OCI-LY1 (cell line): ENCODE measurements at regions not wholly inside any gene's neighbourhood (a gene's known extent, or its start where the extent isn't known, plus 50 kb on each side); places are given as distances from the start of the nearest gene placed in this dataset.

Experiments used
- H2AFZ ChIP-seq: fragments of 200-600 bp; sonication (generic), shearing (Covaris generic); 2 replicates; pipeline ENCODE4 v1.6.0; 2014; ENCODE audit warnings: antibody characterized with exemption, mild to moderate bottlenecking, low read length
- H3F3A ChIP-seq: fragments of 200-600 bp; sonication (generic), shearing (Covaris generic); 2 replicates; pipeline ENCODE4 v1.6.0; 2014; ENCODE audit warnings: mild to moderate bottlenecking, antibody characterized with exemption, low read length, moderate library complexity; ENCODE audit not compliant: insufficient read depth
- H3K27ac ChIP-seq: fragments of 200-600 bp; sonication (generic); 2 replicates; pipeline ENCODE4 v1.5.1; 2014; ENCODE audit warnings: low read length, mixed run types, mild to moderate bottlenecking, low read depth; ENCODE audit not compliant: poor library complexity, severe bottlenecking
- H3K27me3 ChIP-seq: fragments of 200-600 bp; sonication (generic); 2 replicates; pipeline ENCODE4 v1.6.0; 2014; ENCODE audit warnings: antibody characterized with exemption, mild to moderate bottlenecking, low read length, moderate library complexity; ENCODE audit not compliant: insufficient read depth
- H3K36me3 ChIP-seq: fragments of 200-600 bp; sonication (generic); 2 replicates; pipeline ENCODE4 v1.6.1; 2014; ENCODE audit warnings: mild to moderate bottlenecking, antibody characterized with exemption, low read length, moderate library complexity, mixed read lengths; ENCODE audit not compliant: insufficient read depth
- H3K4me1 ChIP-seq: fragments of 200-600 bp; sonication (generic); 2 replicates; pipeline ENCODE4 v1.5.1; 2014; ENCODE audit warnings: mild to moderate bottlenecking, low read length, moderate library complexity; ENCODE audit not compliant: insufficient read depth, severe bottlenecking
- H3K4me2 ChIP-seq: fragments of 200-600 bp; sonication (generic), shearing (Covaris generic); 2 replicates; pipeline ENCODE4 v1.6.1; 2014; ENCODE audit warnings: low read length
- H3K4me3 ChIP-seq: fragments of 200-600 bp; sonication (generic); 2 replicates; pipeline ENCODE4 v1.5.1; 2014; ENCODE audit warnings: low read length, low read depth, mild to moderate bottlenecking, mixed read lengths; ENCODE audit not compliant: poor library complexity, severe bottlenecking
- H3K79me2 ChIP-seq: fragments of 200-600 bp; shearing (Covaris generic); 2 replicates; pipeline ENCODE4 v1.6.1; 2016; ENCODE audit warnings: mixed run types, low read length, mixed read lengths; ENCODE audit not compliant: insufficient read depth
- H3K9ac ChIP-seq: fragments of 200-600 bp; sonication (generic), shearing (Covaris generic); 2 replicates; pipeline ENCODE4 v1.6.1; 2014; ENCODE audit warnings: mild to moderate bottlenecking, low read length, mixed read lengths
- H3K9me2 ChIP-seq: fragments of 200-600 bp; sonication (generic), shearing (Covaris generic); 2 replicates; pipeline ENCODE4 v1.6.1; 2014; ENCODE audit warnings: low read depth, mild to moderate bottlenecking, low read length, mixed read lengths
- H3K9me3 ChIP-seq: fragments of 200-600 bp; shearing (Covaris generic); 2 replicates; pipeline ENCODE4 v1.6.1; 2014; ENCODE audit warnings: low read length, mixed read lengths
- H4K20me1 ChIP-seq: fragments of 200-600 bp; sonication (generic), shearing (Covaris generic); 2 replicates; pipeline ENCODE4 v1.6.0; 2016; ENCODE audit warnings: mild to moderate bottlenecking, low read length; ENCODE audit not compliant: insufficient read depth
- CTCF ChIP-seq: fragments of 200-600 bp; sonication (generic), shearing (Covaris generic); IDR thresholded peaks from 2 replicates; pipeline ENCODE4 v1.5.1; 2017; ENCODE audit warnings: mild to moderate bottlenecking, antibody characterized with exemption, low read length, moderate library complexity, mixed read lengths
- EZH2 ChIP-seq: fragments of 200-600 bp; sonication (generic), shearing (Covaris generic); IDR thresholded peaks from 2 replicates; pipeline ENCODE4 v1.8.0; 2017; ENCODE audit warnings: borderline replicate concordance, mixed run types, mild to moderate bottlenecking, antibody characterized with exemption, low read length, moderate library complexity, mixed read lengths

GRCh38 chr13:63048653-63049052, 1633.0 kb upstream of the PCDH20 start:
- Histone ChIP-seq H3K9ac (no peak overlapping the region), H3K4me3 (no peak overlapping the region), H2AFZ (no peak overlapping the region), H3F3A (no peaks in the 10 kb centered on the region), H3K9me2 (no peaks in the 10 kb centered on the region), H3K36me3 (no peaks in the 10 kb centered on the region), H3K79me2 (no peaks in the 10 kb centered on the region), H3K4me1 (peaks cover 9% of the 10 kb centered on the region), H4K20me1 (no peaks in the 10 kb centered on the region), H3K9me3 (no peaks in the 10 kb centered on the region), H3K4me2 (no peak overlapping the region), H3K27me3 (no peaks in the 10 kb centered on the region), H3K27ac (no peak overlapping the region)
- peak; percentile 12; the same call in 1 of the 2 replicates for TF ChIP-seq CTCF
- no peak for TF ChIP-seq EZH2

GRCh38 chr13:63044589-63045313, 1629.1 kb upstream of the PCDH20 start:
- Histone ChIP-seq H3K9ac (no peak overlapping the region), H3K9me2 (no peaks in the 10 kb centered on the region), H3K27ac (no peak overlapping the region), H2AFZ (no peak overlapping the region; the same call in 1 of the 2 replicates), H3K9me3 (no peaks in the 10 kb centered on the region), H3K79me2 (no peaks in the 10 kb centered on the region), H3K4me3 (no peak overlapping the region), H4K20me1 (no peaks in the 10 kb centered on the region), H3K36me3 (no peaks in the 10 kb centered on the region), H3K4me1 (peaks cover 9% of the 10 kb centered on the region), H3K4me2 (no peak overlapping the region), H3K27me3 (no peaks in the 10 kb centered on the region), H3F3A (no peaks in the 10 kb centered on the region)
- no peak for TF ChIP-seq EZH2
- no peak for TF ChIP-seq CTCF

GRCh38 chr13:63042686-63043085, 1627.0 kb upstream of the PCDH20 start:
- H2AFZ ChIP-seq: no peak overlapping the region
- no peaks in the 10 kb centered on the region for H3K27me3 ChIP-seq
- no peak overlapping the region for H3K9ac ChIP-seq
- no peak overlapping the region for H3K27ac ChIP-seq
- TF ChIP-seq EZH2: no peak
- TF ChIP-seq CTCF: no peak
- no peaks in the 10 kb centered on the region for H3K79me2 ChIP-seq
- H3K9me2 ChIP-seq: no peaks in the 10 kb centered on the region
- no peaks in the 10 kb centered on the region for H3K9me3 ChIP-seq
- no peaks in the 10 kb centered on the region for H4K20me1 ChIP-seq
- no peak overlapping the region for H3K4me3 ChIP-seq
- no peaks in the 10 kb centered on the region for H3K36me3 ChIP-seq
- peaks cover 9% of the 10 kb centered on the region for H3K4me1 ChIP-seq
- no peaks in the 10 kb centered on the region for H3F3A ChIP-seq
- no peak overlapping the region for H3K4me2 ChIP-seq
